Esophagus muscularis mucosa (tissue), 4 donors: ENCODE measurements at regions not wholly inside any gene's neighbourhood (a gene's known extent, or its start where the extent isn't known, plus 50 kb on each side); places are given as distances from the start of the nearest gene placed in this dataset.

Source experiments
- DNase-seq: peaks from one replicate; pipeline ENCODE4 v3.0.0-alpha.2; 2017; ENCODE audit errors: extremely low spot score
- H3K27ac ChIP-seq, 4 donors: fragments of 200-600 bp; sonication (generic); replicated peaks in 1 of 4; 1 replicate in 3 of 4; 2 replicates in 1 of 4; pipeline ENCODE4 v1.5.1; 2016 to 2019; ENCODE audit warnings: mild to moderate bottlenecking in 1 of 4
- H3K27me3 ChIP-seq, 4 donors: fragments of 200-600 bp; sonication (generic); one replicate each; pipeline versions ENCODE4 v1.5.1 to v1.6.0; 2016 to 2019
- H3K36me3 ChIP-seq, 4 donors: fragments of 200-600 bp; sonication (generic); one replicate each; pipeline ENCODE4 v1.5.1; 2016 to 2019
- H3K4me1 ChIP-seq, 4 donors: fragments of 200-600 bp; sonication (generic); one replicate each; pipeline ENCODE4 v1.5.1; 2016 to 2019
- H3K4me3 ChIP-seq, 4 donors: fragments of 200-600 bp; sonication (generic); 1 replicate in 2 of 4; 2 replicates in 2 of 4; pipeline ENCODE4 v1.5.1; 2016 to 2019; ENCODE audit warnings: mild to moderate bottlenecking in 4 of 4, moderate library complexity in 1 of 4
- H3K9me3 ChIP-seq, 4 donors: fragments of 200-600 bp; sonication (generic); 1 replicate in 3 of 4; 2 replicates in 1 of 4; pipeline ENCODE4 v1.5.1; 2016 to 2019
- EP300 ChIP-seq: sonication (generic); formaldehyde crosslinking; IDR thresholded peaks from one replicate; pipeline ENCODE4 v1.6.1; 2017; ENCODE audit warnings: antibody characterized with exemption
- POLR2A ChIP-seq: fragments of 450-650 bp; IDR thresholded peaks from one replicate; pipeline ENCODE4 v1.6.1; 2017; ENCODE audit warnings: antibody characterized with exemption, moderate library complexity, mild to moderate bottlenecking, low read depth
- POLR2AphosphoS5 ChIP-seq, 2 donors: sonication (generic); formaldehyde crosslinking; IDR thresholded peaks; one replicate each; pipeline ENCODE4 v1.6.1; 2017; ENCODE audit warnings: antibody characterized with exemption in 2 of 2
- WGBS: methylation state at CpG from one replicate; pipeline ENCODE4 v1.1.5; 2018; 5-methylcytosine and 5-hydroxymethylcytosine counted together
- intact Hi-C: fragments of 100-400 bp; cut with DNase I; formaldehyde crosslinking; loops from one replicate; pipeline ENCODE4 v1.15.1; 2023
- TF ChIP-seq, protein P1 (sequence below), 3 experiments: fragments of 200-600 bp in 2 of 3; fragments of 450-650 bp in 1 of 3; sonication (generic) in 2 of 3; IDR thresholded peaks; one replicate each; pipeline ENCODE4 v1.5.1; 2017 to 2019; ENCODE audit warnings: antibody characterized with exemption in 3 of 3, mild to moderate bottlenecking in 2 of 3, moderate library complexity in 1 of 3

DNA sequence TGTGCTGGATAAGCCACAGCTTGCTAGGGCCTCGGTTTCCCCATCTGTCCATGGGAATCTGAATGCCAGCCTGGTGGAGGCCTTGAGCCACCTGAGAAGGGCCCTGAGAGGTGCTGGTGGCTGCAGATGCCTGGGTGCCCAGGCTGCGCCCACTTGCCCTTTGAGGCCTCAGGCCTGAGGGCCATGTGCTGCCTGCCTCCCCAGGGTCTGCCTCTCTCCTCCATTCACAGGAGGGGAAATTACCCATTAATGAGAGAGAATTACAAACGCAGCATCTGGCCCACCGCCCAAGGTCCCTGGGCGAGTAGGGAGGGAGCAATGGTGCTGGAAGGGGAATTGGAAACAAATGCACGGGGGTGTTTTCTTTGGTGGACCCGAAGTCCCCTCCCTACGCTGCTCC is 59.6 kb downstream of the BARX1 start:
- no peak for TF ChIP-seq EP300
- intact Hi-C loops: no loop called here
- Histone ChIP-seq H3K4me1 (no peaks in the 10 kb centered on the region), H3K36me3 (no peaks in the 10 kb centered on the region), H3K27ac (no peak overlapping the region), H3K4me3 (no peak overlapping the region), H3K9me3 (peaks cover 0 to 9% (median 4%) of the 10 kb centered on the region in 4 donors), H3K27me3 (peaks cover 0 to 4% (median 0%) of the 10 kb centered on the region in 4 donors)
- DNase-seq: no peak
- whole genome bisulfite sequencing: 82% methylated on average over 7 of the region's 8 CpGs

GRCh38 chr9:93894691-93895079 is 60.5 kb downstream of the BARX1 start:
- Histone ChIP-seq H3K36me3 (no peaks in the 10 kb centered on the region), H3K9me3 (peaks cover 0 to 9% (median 4%) of the 10 kb centered on the region in 4 donors), H3K4me1 (no peaks in the 10 kb centered on the region), H3K4me3 (no peak overlapping the region), H3K27ac (no peak overlapping the region), H3K27me3 (no peaks in the 10 kb centered on the region)
- no peak for DNase-seq
- intact Hi-C loops: no loop called here
- 89% methylated on average over 6 of the region's 6 CpGs for WGBS
- no peak for TF ChIP-seq POLR2A
- TF ChIP-seq, protein P1, sequence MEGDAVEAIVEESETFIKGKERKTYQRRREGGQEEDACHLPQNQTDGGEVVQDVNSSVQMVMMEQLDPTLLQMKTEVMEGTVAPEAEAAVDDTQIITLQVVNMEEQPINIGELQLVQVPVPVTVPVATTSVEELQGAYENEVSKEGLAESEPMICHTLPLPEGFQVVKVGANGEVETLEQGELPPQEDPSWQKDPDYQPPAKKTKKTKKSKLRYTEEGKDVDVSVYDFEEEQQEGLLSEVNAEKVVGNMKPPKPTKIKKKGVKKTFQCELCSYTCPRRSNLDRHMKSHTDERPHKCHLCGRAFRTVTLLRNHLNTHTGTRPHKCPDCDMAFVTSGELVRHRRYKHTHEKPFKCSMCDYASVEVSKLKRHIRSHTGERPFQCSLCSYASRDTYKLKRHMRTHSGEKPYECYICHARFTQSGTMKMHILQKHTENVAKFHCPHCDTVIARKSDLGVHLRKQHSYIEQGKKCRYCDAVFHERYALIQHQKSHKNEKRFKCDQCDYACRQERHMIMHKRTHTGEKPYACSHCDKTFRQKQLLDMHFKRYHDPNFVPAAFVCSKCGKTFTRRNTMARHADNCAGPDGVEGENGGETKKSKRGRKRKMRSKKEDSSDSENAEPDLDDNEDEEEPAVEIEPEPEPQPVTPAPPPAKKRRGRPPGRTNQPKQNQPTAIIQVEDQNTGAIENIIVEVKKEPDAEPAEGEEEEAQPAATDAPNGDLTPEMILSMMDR (IDR thresholded peaks at IDR 0.05): no peak
- no peak for TF ChIP-seq POLR2AphosphoS5 (IDR thresholded peaks at IDR 0.05)
- no peak for TF ChIP-seq EP300

- H3K27ac ChIP-seq: no peak overlapping the region
- intact Hi-C loops: no loop called here
- WGBS: 61% methylated on average over 13 of the region's 15 CpGs
- no peaks in the 10 kb centered on the region for H3K36me3 ChIP-seq
- no peaks in the 10 kb centered on the region for H3K27me3 ChIP-seq
- no peak for DNase-seq
- no peaks in the 10 kb centered on the region for H3K4me1 ChIP-seq
- H3K9me3 ChIP-seq: peaks cover 0 to 9% (median 4%) of the 10 kb centered on the region in 4 donors
- no peak for TF ChIP-seq EP300
- TF ChIP-seq POLR2A: no peak
- no peak for TF ChIP-seq POLR2AphosphoS5 (IDR thresholded peaks at IDR 0.05)
- TF ChIP-seq, protein P1 (IDR thresholded peaks at IDR 0.05): no peak
- H3K4me3 ChIP-seq: no peak overlapping the region
Observed at GRCh38 chr9:93893899-93894690, 61.1 kb downstream of the BARX1 start.

GRCh38 chr9:93893194-93893593 is 62.0 kb downstream of the BARX1 start:
- no peaks in the 10 kb centered on the region for H3K36me3 ChIP-seq
- no peak overlapping the region for H3K27ac ChIP-seq

GRCh38 chr9:93892748-93893147 is 62.4 kb downstream of the BARX1 start:
- no peak overlapping the region for H3K4me3 ChIP-seq
- H3K9me3 ChIP-seq: peaks cover 0 to 12% (median 5%) of the 10 kb centered on the region in 4 donors
- no peaks in the 10 kb centered on the region for H3K36me3 ChIP-seq
- H3K4me1 ChIP-seq: no peaks in the 10 kb centered on the region
- TF ChIP-seq POLR2AphosphoS5 (IDR thresholded peaks at IDR 0.05) (no peak), POLR2A (no peak), EP300 (no peak)
- TF ChIP-seq, protein P1 (IDR thresholded peaks at IDR 0.05): no peak
- intact Hi-C loops: no loop called here
- no peaks in the 10 kb centered on the region for H3K27me3 ChIP-seq
- DNase-seq: no peak
- no peak overlapping the region for H3K27ac ChIP-seq
- 72% methylated on average over 4 of the region's 4 CpGs for WGBS

More at GRCh38 chr9:93893194-93893593, 62.0 kb downstream of the BARX1 start:
- peaks cover 0 to 9% (median 4%) of the 10 kb centered on the region in 4 donors for H3K9me3 ChIP-seq
- no peak overlapping the region for H3K4me3 ChIP-seq
- no peaks in the 10 kb centered on the region for H3K27me3 ChIP-seq
- no peak for TF ChIP-seq EP300
- no peak for TF ChIP-seq POLR2A
- TF ChIP-seq, protein P1 (IDR thresholded peaks at IDR 0.05): no peak
- no peak for TF ChIP-seq POLR2AphosphoS5 (IDR thresholded peaks at IDR 0.05)
- DNase-seq: no peak
- no peaks in the 10 kb centered on the region for H3K4me1 ChIP-seq
- intact Hi-C loops: no loop called here
